ENCODE measurements at regions not wholly inside any gene's neighbourhood (a gene's known extent, or its start where the extent isn't known, plus 50 kb on each side); places are given as distances from the start of the nearest gene placed in this dataset.

- intact Hi-C loops (cut with DNase I): no loop called here
- Histone ChIP-seq H3K9me3 (no peaks in the 10 kb centered on the region), H3K36me3 (no peaks in the 10 kb centered on the region), H3K4me1 (no peaks in the 10 kb centered on the region), H3K4me3 (no peak overlapping the region), H3K27me3 (no peaks in the 10 kb centered on the region), H3K27ac (no peak overlapping the region)
- DNase-seq: no peak
- no peak for TF ChIP-seq CTCF (IDR thresholded peaks at IDR 0.05)
- ATAC-seq: no peak
These were observed 407.9 kb upstream of the CYLC2 start for GRCh38 chr9:102587281-102587680.

- Histone ChIP-seq H3K27ac (no peak overlapping the region), H3K36me3 (no peaks in the 10 kb centered on the region), H3K4me3 (no peak overlapping the region), H3K27me3 (no peaks in the 10 kb centered on the region), H3K4me1 (no peaks in the 10 kb centered on the region), H3K9me3 (no peaks in the 10 kb centered on the region)
- intact Hi-C loops (cut with DNase I): no loop called here
- ATAC-seq (no peak), DNase-seq (no peak)
- TF ChIP-seq CTCF (IDR thresholded peaks at IDR 0.05): no peak
These were observed 425.7 kb upstream of the CYLC2 start for GRCh38 chr9:102569436-102569835.

GRCh38 chr9:102551346-102551745, 443.8 kb upstream of the CYLC2 start:
- intact Hi-C loops (cut with DNase I): no loop called here
- Histone ChIP-seq H3K27ac (no peak overlapping the region), H3K9me3 (no peaks in the 10 kb centered on the region), H3K4me3 (no peak overlapping the region), H3K36me3 (no peaks in the 10 kb centered on the region), H3K4me1 (no peaks in the 10 kb centered on the region), H3K27me3 (no peaks in the 10 kb centered on the region)
- DNase-seq (no peak), ATAC-seq (no peak)
- TF ChIP-seq CTCF (IDR thresholded peaks at IDR 0.05): no peak

GRCh38 chr9:102550886-102551285, 444.2 kb upstream of the CYLC2 start:
- no peak for DNase-seq
- H3K4me1 ChIP-seq: no peaks in the 10 kb centered on the region
- no peaks in the 10 kb centered on the region for H3K9me3 ChIP-seq
- no peak for TF ChIP-seq CTCF (IDR thresholded peaks at IDR 0.05)
- no peaks in the 10 kb centered on the region for H3K36me3 ChIP-seq
- H3K27ac ChIP-seq: no peak overlapping the region
- H3K4me3 ChIP-seq: no peak overlapping the region
- ATAC-seq: no peak
- intact Hi-C loops (cut with DNase I): no loop called here
- H3K27me3 ChIP-seq: no peaks in the 10 kb centered on the region

GRCh38 chr9:102550266-102550665, 444.9 kb upstream of the CYLC2 start:
- Histone ChIP-seq H3K27me3 (no peaks in the 10 kb centered on the region), H3K4me1 (no peaks in the 10 kb centered on the region), H3K9me3 (no peaks in the 10 kb centered on the region), H3K4me3 (no peak overlapping the region), H3K27ac (no peak overlapping the region), H3K36me3 (no peaks in the 10 kb centered on the region)
- DNase-seq (no peak), ATAC-seq (no peak)
- intact Hi-C loops (cut with DNase I): no loop called here
- TF ChIP-seq CTCF (IDR thresholded peaks at IDR 0.05): no peak

- no peak overlapping the region for H3K4me3 ChIP-seq
- intact Hi-C loops (cut with DNase I): no loop called here
- no peaks in the 10 kb centered on the region for H3K4me1 ChIP-seq
- H3K9me3 ChIP-seq: no peaks in the 10 kb centered on the region
- H3K27ac ChIP-seq: no peak overlapping the region
- TF ChIP-seq CTCF (IDR thresholded peaks at IDR 0.05): no peak
- no peak for ATAC-seq
- no peaks in the 10 kb centered on the region for H3K27me3 ChIP-seq
- DNase-seq: no peak
- H3K36me3 ChIP-seq: no peaks in the 10 kb centered on the region
These were observed 461.1 kb upstream of the CYLC2 start for GRCh38 chr9:102534031-102534430.

Measured in upper lobe of right lung (tissue), 1 donor.